ENCODE measurements at regions not wholly inside any gene's neighbourhood (a gene's known extent, or its start where the extent isn't known, plus 50 kb on each side); places are given as distances from the start of the nearest gene placed in this dataset.

DNA sequence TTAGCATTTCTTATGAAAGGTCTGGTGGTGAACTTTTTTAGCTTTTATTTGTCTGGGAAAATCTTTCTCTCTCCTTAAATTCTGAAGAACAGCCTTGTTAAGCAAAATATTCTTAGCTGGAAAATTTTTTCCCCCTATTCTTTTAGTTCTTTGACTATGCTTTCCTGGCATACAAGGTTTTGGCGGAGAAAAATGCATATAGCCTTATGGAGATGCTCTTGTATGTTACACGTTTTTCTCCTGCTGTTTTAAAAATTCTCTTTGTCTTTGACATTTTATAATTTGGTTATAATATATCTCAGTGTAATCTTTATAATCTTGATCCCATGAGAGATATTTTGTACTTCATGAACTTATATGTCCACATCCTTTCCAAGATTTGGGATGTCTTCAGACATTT lies 1190.4 kb upstream of the ZEB2 start:
- ATAC-seq (no peak), DNase-seq (ENCODE audit: low read depth, low spot score) (no peak)
- ChIA-PET CTCF (no interaction called here), POLR2A (no interaction called here)
- TF ChIP-seq, protein P1, sequence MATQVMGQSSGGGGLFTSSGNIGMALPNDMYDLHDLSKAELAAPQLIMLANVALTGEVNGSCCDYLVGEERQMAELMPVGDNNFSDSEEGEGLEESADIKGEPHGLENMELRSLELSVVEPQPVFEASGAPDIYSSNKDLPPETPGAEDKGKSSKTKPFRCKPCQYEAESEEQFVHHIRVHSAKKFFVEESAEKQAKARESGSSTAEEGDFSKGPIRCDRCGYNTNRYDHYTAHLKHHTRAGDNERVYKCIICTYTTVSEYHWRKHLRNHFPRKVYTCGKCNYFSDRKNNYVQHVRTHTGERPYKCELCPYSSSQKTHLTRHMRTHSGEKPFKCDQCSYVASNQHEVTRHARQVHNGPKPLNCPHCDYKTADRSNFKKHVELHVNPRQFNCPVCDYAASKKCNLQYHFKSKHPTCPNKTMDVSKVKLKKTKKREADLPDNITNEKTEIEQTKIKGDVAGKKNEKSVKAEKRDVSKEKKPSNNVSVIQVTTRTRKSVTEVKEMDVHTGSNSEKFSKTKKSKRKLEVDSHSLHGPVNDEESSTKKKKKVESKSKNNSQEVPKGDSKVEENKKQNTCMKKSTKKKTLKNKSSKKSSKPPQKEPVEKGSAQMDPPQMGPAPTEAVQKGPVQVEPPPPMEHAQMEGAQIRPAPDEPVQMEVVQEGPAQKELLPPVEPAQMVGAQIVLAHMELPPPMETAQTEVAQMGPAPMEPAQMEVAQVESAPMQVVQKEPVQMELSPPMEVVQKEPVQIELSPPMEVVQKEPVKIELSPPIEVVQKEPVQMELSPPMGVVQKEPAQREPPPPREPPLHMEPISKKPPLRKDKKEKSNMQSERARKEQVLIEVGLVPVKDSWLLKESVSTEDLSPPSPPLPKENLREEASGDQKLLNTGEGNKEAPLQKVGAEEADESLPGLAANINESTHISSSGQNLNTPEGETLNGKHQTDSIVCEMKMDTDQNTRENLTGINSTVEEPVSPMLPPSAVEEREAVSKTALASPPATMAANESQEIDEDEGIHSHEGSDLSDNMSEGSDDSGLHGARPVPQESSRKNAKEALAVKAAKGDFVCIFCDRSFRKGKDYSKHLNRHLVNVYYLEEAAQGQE (IDR thresholded peaks at IDR 0.05; ENCODE audit: insufficient read depth in 1 of 2, low read depth in 2 of 2, low read length in 1 of 2), result no peak
- TF ChIP-seq POLR2AphosphoS5 (IDR thresholded peaks at IDR 0.05; ENCODE audit: low read depth, low read length) (no peak), CTCF (IDR thresholded peaks at IDR 0.05) (no peak), SIN3A (IDR thresholded peaks at IDR 0.05; ENCODE audit: borderline replicate concordance, insufficient read depth, low read depth, low read length) (no peak), TCF7L2 (IDR thresholded peaks at IDR 0.05; ENCODE audit: low read depth, low read length) (no peak)
- intact Hi-C loops (cut with micrococcal nuclease; ENCODE audit: unreplicated experiment), result no loop called here
- no TSS peak for BruUV-seq (replicated peaks)
- in situ Hi-C loops (cut with HindIII; ENCODE audit: low pct_unique_long_range_greater_than_20kb, low sequenced_read_pairs), result no loop called here
- Histone ChIP-seq H3K27me3 (ENCODE audit: control insufficient read depth, insufficient read depth, low read length) (no peaks in the 10 kb centered on the region), H3K36me3 (ENCODE audit: control insufficient read depth, insufficient read depth, low read length) (no peaks in the 10 kb centered on the region), H3K27ac (ENCODE audit: low read length) (no peak overlapping the region), H3K9me3 (ENCODE audit: control insufficient read depth, insufficient read depth, low read depth, low read length) (peaks cover 2% of the 10 kb centered on the region; the same call in 1 of the 2 replicates), H3K4me3 (ENCODE audit: low read depth in 2 of 2, low read length in 2 of 2) (no peak overlapping the region), H3K4me1 (ENCODE audit: control insufficient read depth, insufficient read depth, low read length) (no peaks in the 10 kb centered on the region)

- Histone ChIP-seq H3K27ac (ENCODE audit: low read length) (no peak overlapping the region), H3K9me3 (ENCODE audit: control insufficient read depth, insufficient read depth, low read depth, low read length) (0 out of 2 replicates have a peak, but pooled peaks cover 10% of the 10 kb centered on the region), H3K4me1 (ENCODE audit: control insufficient read depth, insufficient read depth, low read length) (no peaks in the 10 kb centered on the region), H3K36me3 (ENCODE audit: control insufficient read depth, insufficient read depth, low read length) (no peaks in the 10 kb centered on the region), H3K27me3 (ENCODE audit: control insufficient read depth, insufficient read depth, low read length) (no peaks in the 10 kb centered on the region), H3K4me3 (ENCODE audit: low read depth in 2 of 2, low read length in 2 of 2) (no peak overlapping the region)
- no peak for ATAC-seq
- no peak for TF ChIP-seq POLR2AphosphoS5 (IDR thresholded peaks at IDR 0.05; ENCODE audit: low read depth, low read length)
- TF ChIP-seq TCF7L2 (IDR thresholded peaks at IDR 0.05; ENCODE audit: low read depth, low read length), result no peak
- TF ChIP-seq, protein P1 (IDR thresholded peaks at IDR 0.05; ENCODE audit: insufficient read depth in 1 of 2, low read depth in 2 of 2, low read length in 1 of 2), result no peak
- TF ChIP-seq SIN3A (IDR thresholded peaks at IDR 0.05; ENCODE audit: borderline replicate concordance, insufficient read depth, low read depth, low read length), result no peak
- no peak for TF ChIP-seq CTCF (IDR thresholded peaks at IDR 0.05)
- CTCF ChIA-PET, result no interaction called here
- POLR2A ChIA-PET, result no interaction called here
- intact Hi-C loops (cut with micrococcal nuclease; ENCODE audit: unreplicated experiment) (no loop called here), in situ Hi-C loops (cut with HindIII; ENCODE audit: low pct_unique_long_range_greater_than_20kb, low sequenced_read_pairs) (no loop called here)
- no peak for DNase-seq (ENCODE audit: low read depth, low spot score)
- no TSS peak for BruUV-seq (replicated peaks)
These were observed 1182.4 kb upstream of the ZEB2 start for GRCh38 chr2:145702305-145702704.
